IPS-NIHi11 (cell line): ENCODE measurements at regions not wholly inside any gene's neighbourhood (a gene's known extent, or its start where the extent isn't known, plus 50 kb on each side); places are given as distances from the start of the nearest gene placed in this dataset.
"Not testable (repeated sequence)": the region's sequence is repeated elsewhere in the genome, so short reads cannot be mapped to it uniquely, and the experiment has no call there.

ENCODE experiments used
- DNase-seq: peaks from one replicate; pipeline ENCODE4 v3.0.0; 2012; ENCODE audit warnings: mixed read lengths, low spot score

GRCh38 chr2:131584380-131584779 lies 56.7 kb downstream of the CCDC74A start:
- no peak for DNase-seq

- no peak for DNase-seq
These were observed 57.3 kb downstream of the CCDC74A start for GRCh38 chr2:131584940-131585339.

- DNase-seq = no peak
These were observed 60.6 kb downstream of the CCDC74A start for GRCh38 chr2:131588152-131588873.

- not testable (repeated sequence) for DNase-seq
These were observed 61.4 kb downstream of the CCDC74A start for GRCh38 chr2:131589126-131589525.

GRCh38 chr2:131590366-131590765 lies 62.7 kb downstream of the CCDC74A start:
- DNase-seq = no peak

- DNase-seq = no peak
These were observed 63.2 kb downstream of the CCDC74A start for GRCh38 chr2:131590896-131591295.

GRCh38 chr2:131596561-131596960 lies 68.9 kb downstream of the CCDC74A start:
- DNase-seq = not testable (repeated sequence)

- not testable (repeated sequence) for DNase-seq
These were observed 74.8 kb downstream of the CCDC74A start for GRCh38 chr2:131602444-131602843.

- DNase-seq = not testable (repeated sequence)
These were observed 77.0 kb downstream of the CCDC74A start for GRCh38 chr2:131604652-131605051.

GRCh38 chr2:131606366-131606765 lies 78.7 kb downstream of the CCDC74A start:
- DNase-seq = not testable (repeated sequence)

- DNase-seq = not testable (repeated sequence)
These were observed 79.4 kb downstream of the CCDC74A start for GRCh38 chr2:131607056-131607455.

- not testable (repeated sequence) for DNase-seq
These were observed 86.9 kb downstream of the CCDC74A start for GRCh38 chr2:131614539-131614938.

GRCh38 chr2:131618320-131618719 lies 90.6 kb downstream of the CCDC74A start:
- DNase-seq = not testable (repeated sequence)

- DNase-seq = not testable (repeated sequence)
These were observed 95.2 kb downstream of the CCDC74A start for GRCh38 chr2:131622874-131623273.

- DNase-seq = not testable (repeated sequence)
These were observed 98.3 kb downstream of the CCDC74A start for GRCh38 chr2:131626011-131626410.

- not testable (repeated sequence) for DNase-seq
These were observed 98.9 kb downstream of the CCDC74A start for GRCh38 chr2:131626565-131626964.

- not testable (repeated sequence) for DNase-seq
These were observed 100.1 kb downstream of the CCDC74A start for GRCh38 chr2:131627777-131628176.

- DNase-seq = not testable (repeated sequence)
These were observed 104.0 kb downstream of the CCDC74A start for GRCh38 chr2:131631648-131632047.

GRCh38 chr2:131633405-131633804 lies 105.7 kb downstream of the CCDC74A start:
- DNase-seq = not testable (repeated sequence)

GRCh38 chr2:131633827-131634695 lies 106.4 kb downstream of the CCDC74A start:
- not testable (repeated sequence) for DNase-seq

- DNase-seq = no peak
These were observed 107.9 kb downstream of the CCDC74A start for GRCh38 chr2:131635611-131636010.

- not testable (repeated sequence) for DNase-seq
These were observed 109.1 kb downstream of the CCDC74A start for GRCh38 chr2:131636704-131637308.
